D341Med (cell line): ENCODE measurements at regions not wholly inside any gene's neighbourhood (a gene's known extent, or its start where the extent isn't known, plus 50 kb on each side); places are given as distances from the start of the nearest gene placed in this dataset.

Source experiments
- DNase-seq: peaks from one replicate; pipeline ENCODE4 v3.0.0; 2012; ENCODE audit warnings: low spot score

GRCh38 chr7:98565103-98565502 lies 52.0 kb upstream of the NPTX2 start:
- DNase-seq = no peak

- no peak for DNase-seq
Measured at GRCh38 chr7:98562871-98563495, 54.1 kb upstream of the NPTX2 start.

GRCh38 chr7:98562381-98562823 lies 54.7 kb upstream of the NPTX2 start:
- DNase-seq = no peak

GRCh38 chr7:98559958-98560357 lies 57.1 kb upstream of the NPTX2 start:
- no peak for DNase-seq

GRCh38 chr7:98559219-98559618 lies 57.9 kb upstream of the NPTX2 start:
- DNase-seq = no peak

- no peak for DNase-seq
Measured at GRCh38 chr7:98557538-98558031, 59.5 kb upstream of the NPTX2 start.

GRCh38 chr7:98556288-98556687 lies 60.8 kb upstream of the NPTX2 start:
- DNase-seq = no peak

- DNase-seq = no peak
Measured at GRCh38 chr7:98555403-98555802, 61.7 kb upstream of the NPTX2 start.

GRCh38 chr7:98553666-98554065 lies 63.4 kb upstream of the NPTX2 start:
- DNase-seq = no peak

- no peak for DNase-seq
Measured at GRCh38 chr7:98551611-98552273, 65.3 kb upstream of the NPTX2 start.

- no peak for DNase-seq
Measured at GRCh38 chr7:98548971-98549370, 68.1 kb upstream of the NPTX2 start.

- DNase-seq = no peak
Measured at GRCh38 chr7:98548370-98548769, 68.7 kb upstream of the NPTX2 start.

GRCh38 chr7:98541101-98541500 lies 76.0 kb upstream of the NPTX2 start:
- no peak for DNase-seq

GRCh38 chr7:98539865-98540264 lies 77.2 kb upstream of the NPTX2 start:
- no peak for DNase-seq

- no peak for DNase-seq
Measured at GRCh38 chr7:98536803-98537202, 80.3 kb upstream of the NPTX2 start.

GRCh38 chr7:98534493-98534892 lies 82.6 kb upstream of the NPTX2 start:
- no peak for DNase-seq

- no peak for DNase-seq
Measured at GRCh38 chr7:98531717-98532116, 85.4 kb upstream of the NPTX2 start.

- no peak for DNase-seq
Measured at GRCh38 chr7:98528079-98528478, 89.0 kb upstream of the NPTX2 start.

GRCh38 chr7:98526059-98526458 lies 91.0 kb upstream of the NPTX2 start:
- DNase-seq = no peak

- no peak for DNase-seq
Measured at GRCh38 chr7:98521089-98521692, 95.9 kb upstream of the NPTX2 start.

- DNase-seq = no peak
Measured at GRCh38 chr7:98520356-98520951, 96.6 kb upstream of the NPTX2 start.

- no peak for DNase-seq
Measured at GRCh38 chr7:98518159-98518947, 98.7 kb upstream of the NPTX2 start.
